HG03135 (cell line): ENCODE measurements at regions not wholly inside any gene's neighbourhood (a gene's known extent, or its start where the extent isn't known, plus 50 kb on each side); places are given as distances from the start of the nearest gene placed in this dataset.

Experiments used
- ATAC-seq: cut with Tn5 transposase; IDR thresholded peaks from one replicate; pipeline ENCODE4 v1.9.1; 2021; ENCODE audit warnings: mild to moderate bottlenecking, moderate library complexity; ENCODE audit not compliant: unreplicated experiment

GRCh38 chr2:64196963-64197362 is 52.7 kb upstream of the PELI1 start:
- ATAC-seq: no peak

- no peak for ATAC-seq
Measured at GRCh38 chr2:64201151-64201550, 56.9 kb upstream of the PELI1 start.

- ATAC-seq: no peak
Measured at GRCh38 chr2:64202206-64202845, 58.1 kb upstream of the PELI1 start.

- ATAC-seq: no peak
Measured at GRCh38 chr2:64203131-64203857, 59.1 kb upstream of the PELI1 start.

- ATAC-seq: peak; percentile 57
Measured at GRCh38 chr2:64203858-64204632, 59.8 kb upstream of the PELI1 start.

GRCh38 chr2:64204703-64205102 is 60.5 kb upstream of the PELI1 start:
- ATAC-seq: no peak

GRCh38 chr2:64205415-64205814 is 61.2 kb upstream of the PELI1 start:
- no peak for ATAC-seq

- ATAC-seq: no peak
Measured at GRCh38 chr2:64207573-64207972, 63.4 kb upstream of the PELI1 start.

GRCh38 chr2:64210816-64211215 is 66.6 kb upstream of the PELI1 start:
- no peak for ATAC-seq

GRCh38 chr2:64211276-64211921 is 67.2 kb upstream of the PELI1 start:
- no peak for ATAC-seq

- ATAC-seq: no peak
Measured at GRCh38 chr2:64212346-64212745, 68.1 kb upstream of the PELI1 start.

- no peak for ATAC-seq
Measured at GRCh38 chr2:64212801-64213321, 68.6 kb upstream of the PELI1 start.

GRCh38 chr2:64213532-64214275 is 69.5 kb upstream of the PELI1 start:
- ATAC-seq: peak; percentile 52

- peak; percentile 57 for ATAC-seq
Measured at GRCh38 chr2:64214281-64215115, 70.3 kb upstream of the PELI1 start.

- no peak for ATAC-seq
Measured at GRCh38 chr2:64217198-64217869, 73.1 kb upstream of the PELI1 start.

GRCh38 chr2:64218137-64218802 is 74.0 kb upstream of the PELI1 start:
- ATAC-seq: no peak

- no peak for ATAC-seq
Measured at GRCh38 chr2:64219149-64219548, 74.9 kb upstream of the PELI1 start.

GRCh38 chr2:64220265-64220664 is 76.0 kb upstream of the PELI1 start:
- no peak for ATAC-seq
